GM12865 (cell line): ENCODE measurements at regions not wholly inside any gene's neighbourhood (a gene's known extent, or its start where the extent isn't known, plus 50 kb on each side); places are given as distances from the start of the nearest gene placed in this dataset.

ENCODE experiments used
- DNase-seq: peaks from one replicate; pipeline ENCODE4 v3.0.0; 2010; ENCODE audit warnings: low read depth
- H3K4me3 ChIP-seq: 2 replicates; pipeline ENCODE4 v1.5.1; 2011; ENCODE audit warnings: mild to moderate bottlenecking, low read depth, low read length, control low read depth
- TF ChIP-seq, protein P1 (sequence below): IDR thresholded peaks from 2 replicates; pipeline ENCODE4 v1.5.1; 2011; ENCODE audit warnings: low read length, control low read depth, low read depth, inconsistent platforms; ENCODE audit not compliant: insufficient read depth; ENCODE audit errors: missing control alignments

DNA sequence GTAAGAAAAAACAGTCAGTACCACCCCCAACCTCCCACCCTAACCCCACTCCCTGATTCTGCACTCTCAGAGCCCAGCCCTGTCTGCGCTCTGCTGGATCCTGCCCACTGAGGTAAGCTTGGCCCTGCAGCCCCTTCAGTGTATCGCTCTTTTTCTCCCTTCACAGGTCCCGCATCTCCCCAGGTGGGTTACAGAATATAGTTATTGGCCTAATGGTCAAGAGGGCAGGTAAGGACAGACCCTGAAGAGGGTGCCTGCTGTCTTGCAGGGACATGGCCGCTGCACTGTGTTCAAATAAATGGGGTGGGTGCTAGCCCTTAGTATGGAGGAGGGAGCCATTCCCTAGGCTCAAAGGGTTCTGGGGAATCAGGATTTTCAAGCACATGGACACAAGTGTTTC, 135.7 kb downstream of the ADSS2 start:
- TF ChIP-seq, protein P1, sequence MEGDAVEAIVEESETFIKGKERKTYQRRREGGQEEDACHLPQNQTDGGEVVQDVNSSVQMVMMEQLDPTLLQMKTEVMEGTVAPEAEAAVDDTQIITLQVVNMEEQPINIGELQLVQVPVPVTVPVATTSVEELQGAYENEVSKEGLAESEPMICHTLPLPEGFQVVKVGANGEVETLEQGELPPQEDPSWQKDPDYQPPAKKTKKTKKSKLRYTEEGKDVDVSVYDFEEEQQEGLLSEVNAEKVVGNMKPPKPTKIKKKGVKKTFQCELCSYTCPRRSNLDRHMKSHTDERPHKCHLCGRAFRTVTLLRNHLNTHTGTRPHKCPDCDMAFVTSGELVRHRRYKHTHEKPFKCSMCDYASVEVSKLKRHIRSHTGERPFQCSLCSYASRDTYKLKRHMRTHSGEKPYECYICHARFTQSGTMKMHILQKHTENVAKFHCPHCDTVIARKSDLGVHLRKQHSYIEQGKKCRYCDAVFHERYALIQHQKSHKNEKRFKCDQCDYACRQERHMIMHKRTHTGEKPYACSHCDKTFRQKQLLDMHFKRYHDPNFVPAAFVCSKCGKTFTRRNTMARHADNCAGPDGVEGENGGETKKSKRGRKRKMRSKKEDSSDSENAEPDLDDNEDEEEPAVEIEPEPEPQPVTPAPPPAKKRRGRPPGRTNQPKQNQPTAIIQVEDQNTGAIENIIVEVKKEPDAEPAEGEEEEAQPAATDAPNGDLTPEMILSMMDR, result no peak
- no peak for DNase-seq
- no peak overlapping the region for H3K4me3 ChIP-seq

DNA sequence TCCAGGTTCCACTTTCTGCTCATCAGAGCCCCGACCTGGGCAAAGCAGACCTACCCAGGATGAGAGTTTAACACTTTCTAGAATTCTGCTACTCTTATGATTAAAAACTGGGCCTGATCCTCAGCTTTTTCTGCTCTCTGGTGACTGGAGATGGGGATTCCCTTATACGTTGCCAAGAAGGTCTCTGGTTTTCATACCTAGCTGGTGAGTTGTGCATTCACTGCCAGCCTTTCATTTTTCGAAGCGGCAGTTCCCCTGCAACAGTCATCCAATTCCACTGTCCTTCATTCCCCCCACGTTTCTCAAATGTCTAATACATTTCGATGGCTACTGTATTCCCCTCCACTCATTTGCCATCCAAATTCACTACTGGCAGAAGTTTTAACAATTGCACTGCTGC, 135.3 kb downstream of the ADSS2 start:
- TF ChIP-seq, protein P1, result no peak
- H3K4me3 ChIP-seq, result no peak overlapping the region
- no peak for DNase-seq

DNA sequence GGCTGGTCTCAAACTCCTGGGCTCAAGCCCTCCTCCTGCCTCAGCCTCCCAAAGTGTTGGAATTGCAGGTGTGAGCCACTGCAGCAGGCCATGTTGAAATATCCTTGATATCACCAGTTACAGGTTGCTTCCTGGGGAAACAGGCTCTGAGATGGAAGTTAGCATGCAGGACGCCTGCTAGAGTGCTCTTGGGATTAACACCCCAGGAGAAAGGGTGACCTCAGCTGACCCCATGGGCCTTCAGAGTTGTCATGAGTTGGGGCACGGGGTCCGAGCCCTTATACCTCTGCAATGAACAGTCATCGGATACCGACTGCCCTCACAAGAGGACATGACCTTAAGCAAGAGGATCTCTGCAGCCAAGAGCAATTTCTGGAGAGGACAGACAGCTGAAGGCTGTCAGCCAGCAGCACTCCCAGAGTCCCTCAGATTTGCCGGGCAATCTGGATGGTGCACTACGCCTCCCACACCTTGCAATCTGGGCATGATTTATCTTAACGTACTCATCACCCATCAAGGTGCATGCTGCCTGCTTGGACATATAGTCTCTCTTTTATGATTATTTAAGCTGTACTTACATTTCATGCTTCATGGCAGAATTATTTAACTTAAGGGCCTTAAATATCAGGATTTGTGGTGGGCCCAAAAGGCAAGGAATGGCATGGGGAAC, 134.6 kb downstream of the ADSS2 start:
- no peak overlapping the region for H3K4me3 ChIP-seq
- TF ChIP-seq, protein P1, result no peak
- no peak for DNase-seq

DNA sequence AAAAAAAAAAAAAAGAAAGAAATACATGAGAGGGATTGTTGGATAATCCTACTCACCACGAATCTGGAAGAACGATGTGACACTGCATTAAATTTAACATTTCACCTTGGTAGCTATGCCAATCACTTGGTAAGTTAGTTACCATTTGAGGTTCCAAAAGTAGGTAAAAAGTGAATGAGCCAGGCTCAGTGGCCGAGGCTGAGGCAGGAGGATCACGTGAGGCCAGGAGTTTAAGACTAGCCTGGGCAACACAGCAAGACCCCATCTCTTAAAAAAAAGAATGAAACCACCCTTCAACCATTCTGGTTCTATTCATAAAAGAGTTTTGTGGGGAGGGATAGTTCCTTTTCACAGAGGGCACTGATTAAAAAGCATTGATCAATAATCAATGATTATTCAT, 133.6 kb downstream of the ADSS2 start:
- H3K4me3 ChIP-seq, result no peak overlapping the region
- DNase-seq, result no peak
- TF ChIP-seq, protein P1, result no peak

DNA sequence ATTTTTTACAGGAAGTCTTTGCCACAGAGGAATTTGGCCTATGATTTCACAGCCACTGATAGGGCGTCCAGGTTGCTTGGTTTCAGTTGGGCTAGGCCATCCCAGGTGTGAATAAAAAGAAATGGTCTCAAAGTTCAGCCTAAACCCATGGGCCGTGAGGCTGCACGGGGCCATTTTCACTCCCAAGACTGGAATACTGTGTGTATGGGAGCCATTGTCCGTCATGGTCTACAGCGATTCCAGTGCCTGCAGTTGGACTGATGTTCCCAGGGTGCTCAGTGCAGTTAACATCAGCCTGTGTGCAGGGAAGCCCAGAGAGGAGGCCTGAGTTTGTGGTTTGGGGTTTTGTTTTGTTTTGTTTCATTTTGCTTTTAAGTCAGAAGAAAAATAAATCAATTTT, 133.2 kb downstream of the ADSS2 start:
- DNase-seq, result peak; percentile 43
- H3K4me3 ChIP-seq, result no peak overlapping the region
- TF ChIP-seq, protein P1, result no peak

DNA sequence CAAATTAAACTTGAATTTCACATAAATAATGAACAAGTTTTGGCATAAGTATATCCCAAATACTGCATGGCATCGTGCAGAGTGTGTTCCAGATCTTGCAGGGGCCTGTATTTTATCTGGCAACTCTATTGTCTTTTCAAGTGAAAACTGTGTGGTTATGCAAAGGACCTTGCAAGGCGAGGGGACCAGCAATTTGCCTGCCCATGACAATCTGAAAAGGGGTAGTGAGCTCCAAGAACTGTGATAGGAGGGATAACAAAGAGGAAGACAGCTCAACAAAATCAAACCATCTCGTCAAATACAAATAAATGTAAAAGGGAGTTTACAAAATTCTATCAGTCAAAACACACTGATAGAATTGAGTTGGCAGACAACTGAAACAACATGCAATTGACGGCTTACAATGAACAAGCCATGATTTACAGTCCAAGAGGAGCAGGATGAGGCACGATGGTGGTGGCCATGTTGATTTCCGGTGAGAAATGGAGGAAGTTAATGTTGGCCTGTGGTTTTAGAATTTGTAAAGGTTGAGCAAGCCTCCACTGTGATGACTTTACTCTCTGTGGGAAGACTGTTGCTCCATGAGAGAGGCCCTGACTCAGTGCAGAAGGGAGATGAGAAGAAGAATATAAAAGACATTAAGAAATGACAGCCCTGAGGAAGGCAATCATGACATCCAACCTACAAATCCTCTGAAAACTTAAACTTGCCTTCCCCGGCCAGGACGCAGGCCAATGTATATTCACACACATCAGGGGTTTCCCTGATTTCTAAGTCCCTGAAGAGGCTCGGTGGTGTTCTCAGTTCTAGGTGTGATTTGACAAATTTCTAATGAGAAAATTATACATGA, 132.2 kb downstream of the ADSS2 start:
- peak; percentile 85 for DNase-seq
- TF ChIP-seq, protein P1, result no peak

More for the DNA sequence above, 132.2 kb downstream of the ADSS2 start:
- H3K4me3 ChIP-seq, result peak overlapping the region; percentile 24
